Jurkat, Clone E6-1 (cell line): ENCODE measurements at regions not wholly inside any gene's neighbourhood (a gene's known extent, or its start where the extent isn't known, plus 50 kb on each side); places are given as distances from the start of the nearest gene placed in this dataset.
A peak's percentile ranks its signal among the peaks of the same experiment; 100 is the strongest.
"Not testable (repeated sequence)": the region's sequence is repeated elsewhere in the genome, so short reads cannot be mapped to it uniquely, and the experiment has no call there.

Source experiments
- DNase-seq: peaks from one replicate; pipeline ENCODE4 v3.0.0-alpha.2; 2011; ENCODE audit warnings: low read depth, low spot score
- H3K4me3 ChIP-seq: 2 replicates; pipeline ENCODE4 v1.5.1; 2011; ENCODE audit warnings: mild to moderate bottlenecking, low read length, control low read depth, moderate library complexity

- DNase-seq, H3K4me3 ChIP-seq: not testable (repeated sequence)
These were observed 484.1 kb upstream of the PTGER4 start for GRCh38 chr5:40195574-40195973.

GRCh38 chr5:40191150-40191549, 488.6 kb upstream of the PTGER4 start:
- DNase-seq: no peak
- H3K4me3 ChIP-seq: no peak overlapping the region

- no peak for DNase-seq
- no peak overlapping the region for H3K4me3 ChIP-seq
These were observed 507.0 kb upstream of the PTGER4 start for GRCh38 chr5:40172721-40173120.

GRCh38 chr5:40171971-40172370, 507.7 kb upstream of the PTGER4 start:
- DNase-seq: no peak
- no peak overlapping the region for H3K4me3 ChIP-seq

GRCh38 chr5:40167283-40167682, 512.4 kb upstream of the PTGER4 start:
- no peak for DNase-seq
- H3K4me3 ChIP-seq: no peak overlapping the region

- no peak overlapping the region for H3K4me3 ChIP-seq
- DNase-seq: no peak
These were observed 512.9 kb upstream of the PTGER4 start for GRCh38 chr5:40166802-40167201.

GRCh38 chr5:40165789-40166728, 513.7 kb upstream of the PTGER4 start:
- no peak for DNase-seq
- H3K4me3 ChIP-seq: no peak overlapping the region

- H3K4me3 ChIP-seq: no peak overlapping the region
- DNase-seq: no peak
These were observed 514.5 kb upstream of the PTGER4 start for GRCh38 chr5:40165106-40165788.

- DNase-seq: no peak
- H3K4me3 ChIP-seq: no peak overlapping the region
These were observed 519.3 kb upstream of the PTGER4 start for GRCh38 chr5:40160435-40160834.

- DNase-seq: no peak
- no peak overlapping the region for H3K4me3 ChIP-seq
These were observed 525.5 kb upstream of the PTGER4 start for GRCh38 chr5:40154194-40154593.

GRCh38 chr5:40150896-40151295, 528.8 kb upstream of the PTGER4 start:
- DNase-seq: no peak
- H3K4me3 ChIP-seq: no peak overlapping the region

- no peak overlapping the region for H3K4me3 ChIP-seq
- DNase-seq: no peak
These were observed 537.8 kb upstream of the PTGER4 start for GRCh38 chr5:40141896-40142295.

- DNase-seq: no peak
- H3K4me3 ChIP-seq: no peak overlapping the region
These were observed 538.3 kb upstream of the PTGER4 start for GRCh38 chr5:40141418-40141817.

- no peak for DNase-seq
- H3K4me3 ChIP-seq: no peak overlapping the region
These were observed 542.5 kb upstream of the PTGER4 start for GRCh38 chr5:40137223-40137622.

- no peak for DNase-seq
- no peak overlapping the region for H3K4me3 ChIP-seq
These were observed 544.7 kb upstream of the PTGER4 start for GRCh38 chr5:40134883-40135520.

GRCh38 chr5:40124367-40124766, 555.3 kb upstream of the PTGER4 start:
- peak; percentile 32 for DNase-seq
- H3K4me3 ChIP-seq: no peak overlapping the region

GRCh38 chr5:40121236-40121635, 558.5 kb upstream of the PTGER4 start:
- H3K4me3 ChIP-seq: no peak overlapping the region
- DNase-seq: no peak

- no peak overlapping the region for H3K4me3 ChIP-seq
- DNase-seq: no peak
These were observed 566.8 kb upstream of the PTGER4 start for GRCh38 chr5:40112875-40113274.

- DNase-seq, H3K4me3 ChIP-seq: not testable (repeated sequence)
These were observed 568.7 kb upstream of the PTGER4 start for GRCh38 chr5:40111036-40111435.
